Fibroblast of villous mesenchyme (primary cell): ENCODE measurements at regions not wholly inside any gene's neighbourhood (a gene's known extent, or its start where the extent isn't known, plus 50 kb on each side); places are given as distances from the start of the nearest gene placed in this dataset.

Experiments used
- DNase-seq: peaks from one replicate; pipeline ENCODE4 v3.0.0-alpha.2; 2010; ENCODE audit warnings: low read depth
- H3K4me3 ChIP-seq: 2 replicates; pipeline ENCODE4 v1.5.1; 2011; ENCODE audit warnings: low read depth, mild to moderate bottlenecking, low read length
- TF ChIP-seq, protein P1 (sequence below): IDR thresholded peaks from 2 replicates; pipeline ENCODE4 v1.5.1; 2012; ENCODE audit warnings: low read depth, mild to moderate bottlenecking, low read length; ENCODE audit not compliant: insufficient read depth

DNA sequence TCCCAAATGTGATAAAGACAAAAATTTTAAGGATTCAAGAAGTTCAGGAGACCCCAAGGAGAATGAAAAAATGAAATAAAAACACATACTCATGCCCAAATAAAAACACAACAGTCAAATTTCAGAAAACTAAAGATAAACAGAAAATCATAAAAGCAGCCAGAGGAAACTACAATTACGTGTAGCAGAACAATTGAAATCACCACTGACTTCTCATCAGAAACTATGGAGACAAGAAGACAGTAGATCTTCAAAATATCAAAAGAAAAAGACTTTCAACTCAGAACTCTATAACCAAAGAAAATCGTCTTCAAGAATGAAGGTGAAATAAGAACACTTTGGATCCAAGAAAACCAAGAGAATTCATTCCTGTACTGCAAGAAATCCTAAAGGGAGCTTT, 54.9 kb downstream of the DIO3 start:
- no peak for DNase-seq
- no peak overlapping the region for H3K4me3 ChIP-seq
- TF ChIP-seq, protein P1, sequence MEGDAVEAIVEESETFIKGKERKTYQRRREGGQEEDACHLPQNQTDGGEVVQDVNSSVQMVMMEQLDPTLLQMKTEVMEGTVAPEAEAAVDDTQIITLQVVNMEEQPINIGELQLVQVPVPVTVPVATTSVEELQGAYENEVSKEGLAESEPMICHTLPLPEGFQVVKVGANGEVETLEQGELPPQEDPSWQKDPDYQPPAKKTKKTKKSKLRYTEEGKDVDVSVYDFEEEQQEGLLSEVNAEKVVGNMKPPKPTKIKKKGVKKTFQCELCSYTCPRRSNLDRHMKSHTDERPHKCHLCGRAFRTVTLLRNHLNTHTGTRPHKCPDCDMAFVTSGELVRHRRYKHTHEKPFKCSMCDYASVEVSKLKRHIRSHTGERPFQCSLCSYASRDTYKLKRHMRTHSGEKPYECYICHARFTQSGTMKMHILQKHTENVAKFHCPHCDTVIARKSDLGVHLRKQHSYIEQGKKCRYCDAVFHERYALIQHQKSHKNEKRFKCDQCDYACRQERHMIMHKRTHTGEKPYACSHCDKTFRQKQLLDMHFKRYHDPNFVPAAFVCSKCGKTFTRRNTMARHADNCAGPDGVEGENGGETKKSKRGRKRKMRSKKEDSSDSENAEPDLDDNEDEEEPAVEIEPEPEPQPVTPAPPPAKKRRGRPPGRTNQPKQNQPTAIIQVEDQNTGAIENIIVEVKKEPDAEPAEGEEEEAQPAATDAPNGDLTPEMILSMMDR, result no peak

DNA sequence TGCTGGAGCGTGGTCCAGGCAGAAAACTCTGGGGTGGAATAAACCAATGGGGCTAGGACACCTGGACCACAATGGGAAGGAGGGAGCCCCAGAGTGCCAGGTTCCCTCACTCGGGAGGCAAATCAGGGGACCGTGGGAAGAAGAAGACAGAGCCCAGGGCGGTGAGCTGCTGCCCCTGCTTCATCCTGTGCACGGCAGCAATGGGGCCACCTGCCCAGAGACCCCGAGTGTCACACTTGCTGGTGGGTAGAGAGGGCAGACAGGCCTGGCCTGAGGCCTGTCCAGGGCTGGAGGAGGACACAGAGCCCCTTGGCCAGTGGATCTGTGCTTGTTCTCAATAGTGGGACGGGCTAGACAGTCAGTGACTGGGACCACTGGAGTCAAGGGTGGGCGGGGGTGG, 58.2 kb downstream of the DIO3 start:
- TF ChIP-seq, protein P1, result no peak
- DNase-seq, result no peak
- H3K4me3 ChIP-seq, result no peak overlapping the region

DNA sequence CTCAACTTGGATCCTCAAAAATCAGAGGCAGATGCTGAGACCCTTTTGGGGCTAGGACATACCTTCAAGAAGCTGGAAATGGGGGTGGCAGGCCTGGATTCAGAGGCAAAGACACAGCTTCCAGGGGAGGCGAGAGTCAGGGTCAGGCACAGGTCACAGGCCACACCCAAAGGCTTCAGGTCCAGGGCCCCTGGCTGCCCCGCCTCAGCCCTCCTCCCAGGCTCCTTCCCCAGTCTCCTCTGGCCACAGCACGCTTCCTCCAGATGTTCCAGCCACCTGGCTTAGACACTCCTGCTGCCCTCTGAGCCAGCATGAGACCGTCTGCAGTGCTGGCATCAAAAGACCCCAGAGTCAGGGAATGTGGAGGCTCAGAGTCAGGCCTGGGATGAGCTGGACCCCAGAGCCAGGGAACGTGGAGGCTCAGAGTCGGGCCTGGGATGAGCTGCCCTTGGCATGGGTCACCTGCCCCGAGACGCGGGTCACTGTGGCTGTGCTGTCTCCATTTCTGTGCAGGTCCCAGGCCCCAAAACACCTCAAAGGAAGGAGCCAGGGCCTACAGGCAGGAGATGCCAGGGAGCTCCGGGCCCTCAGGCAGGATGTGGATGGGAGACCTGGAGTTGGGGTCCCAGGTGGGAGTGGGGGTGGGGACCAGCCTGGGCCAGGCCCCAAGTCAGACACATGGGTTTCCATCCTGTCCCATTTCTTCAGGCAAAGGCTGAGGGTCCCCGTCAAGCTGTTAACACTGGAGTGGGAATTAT, 58.9 kb downstream of the DIO3 start:
- TF ChIP-seq, protein P1, result no peak
- no peak overlapping the region for H3K4me3 ChIP-seq
- no peak for DNase-seq

DNA sequence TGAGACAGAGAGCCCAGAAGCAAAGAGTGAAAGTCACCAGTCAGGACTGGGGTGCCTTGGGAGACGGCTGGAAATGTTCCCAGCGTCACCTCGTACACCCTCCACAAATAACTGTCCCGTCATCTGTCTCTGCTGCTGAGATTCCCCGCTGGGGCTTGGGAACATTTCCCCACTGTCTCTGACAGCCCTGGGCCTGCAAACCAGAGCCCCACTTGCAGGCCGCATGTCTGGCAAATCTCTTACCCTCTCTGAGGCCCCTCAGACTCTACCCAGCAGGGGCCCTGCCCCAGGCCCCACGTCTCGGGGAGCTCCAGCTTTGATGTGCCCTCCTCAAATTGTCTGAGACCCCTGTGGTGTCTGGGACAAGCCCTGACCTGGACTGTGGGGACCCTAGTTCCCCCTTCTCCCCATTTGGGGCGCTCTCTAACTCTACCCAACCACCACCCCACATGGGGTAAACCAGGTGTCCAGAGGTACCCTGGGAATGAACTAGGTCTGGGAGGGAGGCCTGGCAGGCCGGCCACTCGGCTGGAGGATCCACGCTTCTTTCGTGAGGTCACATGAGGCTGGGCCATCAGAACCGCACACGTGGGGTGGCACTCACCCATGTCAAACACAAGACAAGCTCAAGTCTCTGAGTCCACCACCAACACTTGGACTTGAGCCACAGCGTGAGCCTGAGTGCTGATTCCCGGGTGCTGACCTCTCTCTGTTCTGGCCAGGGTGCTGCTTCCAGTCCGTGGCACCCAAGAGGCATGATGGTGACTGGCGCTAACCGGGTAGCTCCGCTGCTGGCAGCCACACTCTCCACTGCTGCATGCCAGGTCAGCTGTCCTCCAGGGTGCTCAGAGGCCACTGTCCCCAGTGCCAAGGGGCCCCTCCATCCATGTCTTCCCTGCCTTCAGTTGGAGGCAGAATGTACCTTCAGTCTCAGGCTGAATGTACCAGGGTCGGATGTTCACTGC, 59.8 kb downstream of the DIO3 start:
- H3K4me3 ChIP-seq, result no peak overlapping the region
- TF ChIP-seq, protein P1, result no peak
- DNase-seq, result no peak

DNA sequence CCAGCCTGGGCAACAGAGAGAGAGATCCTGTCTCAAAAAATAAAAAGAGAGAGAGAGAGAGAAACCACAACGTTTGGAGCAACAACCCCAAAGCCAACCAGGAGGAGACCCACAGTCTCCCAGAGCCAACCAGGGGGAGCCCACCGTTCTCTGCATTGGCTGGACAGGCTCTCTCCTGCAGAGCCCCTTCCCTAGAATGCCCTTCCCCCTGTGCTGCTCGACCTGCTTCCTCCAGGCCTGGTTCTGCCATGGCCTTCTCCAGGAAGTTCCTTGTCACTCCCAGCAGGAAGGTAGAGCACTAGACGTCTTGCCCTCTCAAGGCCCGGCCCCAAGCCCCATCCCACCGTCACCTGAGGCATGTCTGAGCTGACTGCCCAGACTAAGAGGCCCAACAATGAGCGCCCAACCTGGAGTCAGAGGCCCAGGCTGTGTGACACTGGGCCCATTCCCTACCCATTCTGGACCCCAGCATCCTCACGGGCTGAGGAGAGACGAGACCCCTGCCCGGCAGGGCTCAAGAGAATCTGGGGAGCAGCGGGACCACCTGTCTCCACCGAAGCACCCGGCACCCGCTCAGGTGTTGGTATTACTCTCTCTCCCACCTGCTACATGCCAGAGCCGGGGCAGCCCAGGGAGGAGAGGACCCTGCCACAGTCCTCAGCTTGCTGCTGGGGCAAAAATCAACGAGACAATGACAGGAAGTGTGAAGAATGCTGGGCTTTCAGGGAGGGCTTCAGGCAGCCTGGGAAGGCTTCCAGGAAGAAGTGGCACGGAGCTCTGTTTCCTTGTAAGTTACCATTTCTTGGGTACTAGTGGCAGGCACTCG, 61.2 kb downstream of the DIO3 start:
- no peak overlapping the region for H3K4me3 ChIP-seq
- DNase-seq, result no peak
- TF ChIP-seq, protein P1, result no peak

DNA sequence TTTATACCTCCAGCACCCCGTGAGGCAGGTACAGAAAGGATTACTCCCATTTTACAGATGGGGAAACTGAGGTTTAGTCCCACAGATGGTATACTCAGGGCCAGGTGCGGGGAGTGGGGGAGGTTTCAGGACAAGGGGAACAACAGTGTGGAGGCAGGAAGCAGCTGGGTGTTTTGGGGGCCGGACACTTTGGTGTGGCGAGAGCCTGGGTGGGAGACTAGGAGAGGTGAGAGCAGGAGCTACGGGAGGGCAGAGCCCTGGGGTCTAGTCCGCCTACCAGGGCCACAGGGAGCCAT, 61.7 kb downstream of the DIO3 start:
- TF ChIP-seq, protein P1, result no peak
- H3K4me3 ChIP-seq, result no peak overlapping the region
- DNase-seq, result no peak
